Adrenal gland (tissue), 9 donors: ENCODE measurements at regions not wholly inside any gene's neighbourhood (a gene's known extent, or its start where the extent isn't known, plus 50 kb on each side); places are given as distances from the start of the nearest gene placed in this dataset.

Experiments used
- DNase-seq, 7 donors: peaks; one replicate each; pipeline ENCODE4 v3.0.0-alpha.2; 2019 to 2020
- H3K27ac ChIP-seq, 5 donors: fragments of 200-600 bp; sonication (generic) in 4 of 5; 1 replicate in 3 of 5; 2 replicates in 2 of 5; pipeline versions ENCODE4 v1.5.1 to v1.8.0; 2016 to 2020; ENCODE audit warnings: mild to moderate bottlenecking in 1 of 5
- H3K27me3 ChIP-seq: fragments of 200-600 bp; 2 replicates; pipeline ENCODE4 v1.8.0; 2021
- H3K36me3 ChIP-seq, 2 donors: fragments of 200-600 bp; replicated peaks in 1 of 2; 1 replicate in 1 of 2; 2 replicates in 1 of 2; pipeline versions ENCODE4 v1.5.1 to v1.8.0; 2018 to 2022
- H3K4me1 ChIP-seq, 2 donors: fragments of 200-600 bp; replicated peaks in 1 of 2; 1 replicate in 1 of 2; 2 replicates in 1 of 2; pipeline versions ENCODE4 v1.5.1 to v1.8.0; 2018 to 2021
- H3K4me3 ChIP-seq, 4 donors: fragments of 200-600 bp; sonication (generic) in 3 of 4; one replicate each; pipeline ENCODE4 v1.5.1; 2016 to 2018
- H3K9me3 ChIP-seq, 3 donors: fragments of 200-600 bp; sonication (generic) in 1 of 3; replicated peaks in 1 of 3; 1 replicate in 2 of 3; 2 replicates in 1 of 3; pipeline versions ENCODE4 v1.5.1 to v1.8.0; 2016 to 2021
- POLR2A ChIP-seq, 2 donors: fragments of 450-650 bp; IDR thresholded peaks; one replicate each; pipeline ENCODE4 v1.6.1; 2017; ENCODE audit warnings: antibody characterized with exemption in 2 of 2, mild to moderate bottlenecking in 2 of 2, moderate library complexity in 1 of 2
- WGBS, 4 donors: extraction: QIAGEN DNeasy Blood & Tissue Kit in 2 of 4; methylation state at CpG; one replicate each; pipeline versions ENCODE4 v1.1.5 to v1.1.7; 2013 to 2017; 5-methylcytosine and 5-hydroxymethylcytosine counted together
- intact Hi-C, 2 donors: fragments of 100-400 bp; cut with DNase I; formaldehyde crosslinking; loops; one replicate each; pipeline versions ENCODE4 v1.14.1 to v1.15.0; 2022 to 2023
- TF ChIP-seq, protein P1 (sequence below), 6 experiments: fragments of 450-650 bp in 4 of 6; fragments of 200-600 bp in 2 of 6; sonication (generic) in 1 of 6; IDR thresholded peaks; 1 replicate in 5 of 6; 2 replicates in 1 of 6; pipeline versions ENCODE4 v1.5.1 to v1.8.0; 2016 to 2021; ENCODE audit warnings: antibody characterized with exemption in 6 of 6, mild to moderate bottlenecking in 2 of 6, moderate library complexity in 1 of 6
- donor health status: healthy with polysubstance abuse.
- donor health status: Bipolar disorder and iron deficiency.
- donor health status: DM: yes; HTN: yes; CAD: no.
- donor health status: DM: no; HTN: no; CAD: no.
- donor health status: DM: no; HTN: no; CAD: no.

- no peak overlapping the region for H3K27ac ChIP-seq
- H3K36me3 ChIP-seq: no peaks in the 10 kb centered on the region
- no peaks in the 10 kb centered on the region for H3K27me3 ChIP-seq
- TF ChIP-seq, protein P1, sequence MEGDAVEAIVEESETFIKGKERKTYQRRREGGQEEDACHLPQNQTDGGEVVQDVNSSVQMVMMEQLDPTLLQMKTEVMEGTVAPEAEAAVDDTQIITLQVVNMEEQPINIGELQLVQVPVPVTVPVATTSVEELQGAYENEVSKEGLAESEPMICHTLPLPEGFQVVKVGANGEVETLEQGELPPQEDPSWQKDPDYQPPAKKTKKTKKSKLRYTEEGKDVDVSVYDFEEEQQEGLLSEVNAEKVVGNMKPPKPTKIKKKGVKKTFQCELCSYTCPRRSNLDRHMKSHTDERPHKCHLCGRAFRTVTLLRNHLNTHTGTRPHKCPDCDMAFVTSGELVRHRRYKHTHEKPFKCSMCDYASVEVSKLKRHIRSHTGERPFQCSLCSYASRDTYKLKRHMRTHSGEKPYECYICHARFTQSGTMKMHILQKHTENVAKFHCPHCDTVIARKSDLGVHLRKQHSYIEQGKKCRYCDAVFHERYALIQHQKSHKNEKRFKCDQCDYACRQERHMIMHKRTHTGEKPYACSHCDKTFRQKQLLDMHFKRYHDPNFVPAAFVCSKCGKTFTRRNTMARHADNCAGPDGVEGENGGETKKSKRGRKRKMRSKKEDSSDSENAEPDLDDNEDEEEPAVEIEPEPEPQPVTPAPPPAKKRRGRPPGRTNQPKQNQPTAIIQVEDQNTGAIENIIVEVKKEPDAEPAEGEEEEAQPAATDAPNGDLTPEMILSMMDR (IDR thresholded peaks at IDR 0.05): no peak
- TF ChIP-seq POLR2A (IDR thresholded peaks at IDR 0.05): no peak
- H3K4me1 ChIP-seq: no peaks in the 10 kb centered on the region
- 87 to 92% (median 90%) methylated on average over 5 of the region's 5 CpGs for WGBS, 4 donors
- DNase-seq: no peak
- intact Hi-C loops: no loop called here
- H3K9me3 ChIP-seq: no peaks in the 10 kb centered on the region
- no peak overlapping the region for H3K4me3 ChIP-seq
Measured at GRCh38 chr21:17428980-17429379, 83.9 kb upstream of the CXADR start.

GRCh38 chr21:17429936-17430335, 82.9 kb upstream of the CXADR start:
- intact Hi-C loops: no loop called here

GRCh38 chr21:17432732-17433057, 80.1 kb upstream of the CXADR start:
- H3K4me3 ChIP-seq: no peak overlapping the region
- intact Hi-C loops: no loop called here
- DNase-seq: no peak
- no peaks in the 10 kb centered on the region for H3K9me3 ChIP-seq
- 81 to 98% (median 88%) methylated on average over 3 of the region's 3 CpGs for WGBS, 4 donors
- H3K27ac ChIP-seq: no peak overlapping the region
- no peaks in the 10 kb centered on the region for H3K27me3 ChIP-seq
- TF ChIP-seq POLR2A (IDR thresholded peaks at IDR 0.05): no peak
- TF ChIP-seq, protein P1 (IDR thresholded peaks at IDR 0.05): no peak
- H3K4me1 ChIP-seq: no peaks in the 10 kb centered on the region
- H3K36me3 ChIP-seq: no peaks in the 10 kb centered on the region

More at GRCh38 chr21:17429936-17430335, 82.9 kb upstream of the CXADR start:
- H3K4me3 ChIP-seq: no peak overlapping the region
- H3K9me3 ChIP-seq: no peaks in the 10 kb centered on the region
- 91 to 96% (median 95%) methylated on average over 2 to 3 of the region's 3 CpGs for WGBS, 4 donors
- TF ChIP-seq, protein P1 (IDR thresholded peaks at IDR 0.05): no peak
- TF ChIP-seq POLR2A (IDR thresholded peaks at IDR 0.05): no peak
- no peak overlapping the region for H3K27ac ChIP-seq
- no peak for DNase-seq
- H3K4me1 ChIP-seq: no peaks in the 10 kb centered on the region
- H3K27me3 ChIP-seq: no peaks in the 10 kb centered on the region
- H3K36me3 ChIP-seq: no peaks in the 10 kb centered on the region

- DNase-seq: no peak
- intact Hi-C loops: no loop called here
- Histone ChIP-seq H3K9me3 (no peaks in the 10 kb centered on the region), H3K27ac (no peak overlapping the region), H3K4me1 (no peaks in the 10 kb centered on the region), H3K4me3 (no peak overlapping the region), H3K27me3 (no peaks in the 10 kb centered on the region), H3K36me3 (no peaks in the 10 kb centered on the region)
- 38 to 58% (median 53%) methylated on average over 2 of the region's 2 CpGs for WGBS, 4 donors
- no peak for TF ChIP-seq POLR2A (IDR thresholded peaks at IDR 0.05)
- TF ChIP-seq, protein P1 (IDR thresholded peaks at IDR 0.05): no peak
Measured at GRCh38 chr21:17433730-17434129, 79.1 kb upstream of the CXADR start.
